ENCODE measurements at regions not wholly inside any gene's neighbourhood (a gene's known extent, or its start where the extent isn't known, plus 50 kb on each side); places are given as distances from the start of the nearest gene placed in this dataset.
A peak's percentile ranks its signal among the peaks of the same experiment; 100 is the strongest.

DNA sequence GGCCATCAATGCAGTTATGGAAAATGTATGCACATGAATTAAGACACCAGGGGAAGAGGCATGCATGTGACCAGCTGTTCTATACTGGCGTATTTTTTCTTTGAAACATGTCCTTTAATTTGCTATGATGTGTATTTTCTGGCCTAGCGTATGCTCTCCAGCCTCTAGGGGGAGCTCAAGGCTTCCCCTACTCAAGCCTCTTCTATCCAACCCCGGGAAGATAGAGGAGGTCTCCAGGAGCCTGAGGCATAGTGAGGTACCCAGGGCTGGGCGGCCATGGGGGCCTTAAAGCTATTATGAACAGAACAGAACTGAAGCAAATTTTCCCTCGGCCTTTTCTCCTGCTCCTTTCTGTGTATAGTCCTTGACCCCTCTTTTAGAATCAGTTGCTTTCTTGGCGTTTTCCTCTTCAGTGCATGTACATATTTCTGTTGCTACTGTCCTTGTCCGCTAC, 528.9 kb downstream of the MAFB start:
- peak; percentile 54 for DNase-seq (ENCODE audit: low spot score)

DNA sequence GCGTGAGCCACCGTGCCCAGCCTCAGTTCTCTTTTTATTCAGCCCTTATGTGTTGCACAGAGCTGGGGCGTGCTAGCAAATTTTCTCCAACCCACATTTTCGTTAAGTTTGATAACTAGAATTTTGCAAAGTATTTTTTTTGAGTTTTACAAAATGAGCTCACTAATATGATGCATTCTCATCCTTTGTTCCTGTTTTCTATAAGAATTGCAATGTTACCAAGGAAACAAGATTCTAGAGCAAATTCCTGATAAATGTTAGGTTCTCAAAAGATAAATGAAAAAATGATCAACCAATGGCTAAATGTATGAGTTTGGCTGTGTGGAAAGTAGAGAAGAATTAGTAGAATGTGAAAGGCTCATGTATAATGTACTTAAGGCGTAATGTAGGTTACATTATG, 529.8 kb downstream of the MAFB start:
- no peak for DNase-seq (ENCODE audit: low spot score)

DNA sequence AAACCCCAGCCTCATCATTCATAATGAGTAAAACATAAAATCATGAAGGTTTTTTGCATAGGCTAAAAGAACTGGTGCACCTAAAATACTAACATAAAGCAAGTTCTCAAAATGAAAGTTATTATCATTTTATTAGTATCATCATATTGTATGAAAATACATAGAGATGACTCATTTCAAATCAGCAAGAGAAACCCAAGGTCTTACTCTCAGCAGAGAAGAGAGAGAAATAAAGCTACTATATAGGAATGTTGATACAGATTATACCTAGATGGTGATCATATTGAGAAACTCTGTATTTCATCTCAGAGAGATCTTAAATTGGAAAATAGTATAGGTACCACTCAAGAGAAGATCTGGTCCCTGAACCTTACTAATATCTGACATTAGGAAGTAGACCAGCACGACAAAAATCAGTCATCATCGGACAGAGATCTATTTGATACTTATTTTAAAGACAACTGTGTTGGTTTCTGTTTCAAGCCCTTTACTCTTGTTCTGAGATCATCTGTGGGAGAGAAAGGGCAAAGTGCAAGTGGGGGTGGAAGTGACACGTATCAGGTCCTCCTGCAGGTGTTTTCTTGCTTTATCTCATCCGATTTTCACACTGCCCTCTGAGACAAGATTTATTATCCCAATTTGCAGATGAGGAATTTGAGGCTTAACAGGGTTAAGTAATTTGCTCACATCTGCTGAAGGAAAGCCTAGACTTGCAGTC, 532.3 kb downstream of the MAFB start:
- DNase-seq (ENCODE audit: low spot score): no peak

DNA sequence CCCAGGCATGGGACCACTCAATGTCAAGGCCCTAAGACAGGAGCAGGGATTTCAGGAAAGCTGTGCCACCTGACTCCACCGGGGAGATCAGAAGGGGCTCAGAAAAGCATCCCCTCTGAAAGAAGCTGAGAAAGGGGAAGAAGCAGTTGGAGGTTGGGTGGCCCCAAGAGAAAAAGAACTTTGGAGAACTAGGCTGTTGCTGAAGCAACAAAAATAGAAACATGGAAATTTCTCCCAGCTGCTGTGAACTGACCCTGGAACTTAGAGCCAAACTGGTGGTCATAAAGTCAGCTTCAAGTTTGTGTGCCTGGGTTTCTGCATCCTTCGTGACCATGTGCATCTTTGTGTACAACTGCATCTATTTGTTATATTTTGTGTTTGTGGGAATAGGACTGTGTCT, 534.5 kb downstream of the MAFB start:
- DNase-seq (ENCODE audit: low spot score): no peak

DNA sequence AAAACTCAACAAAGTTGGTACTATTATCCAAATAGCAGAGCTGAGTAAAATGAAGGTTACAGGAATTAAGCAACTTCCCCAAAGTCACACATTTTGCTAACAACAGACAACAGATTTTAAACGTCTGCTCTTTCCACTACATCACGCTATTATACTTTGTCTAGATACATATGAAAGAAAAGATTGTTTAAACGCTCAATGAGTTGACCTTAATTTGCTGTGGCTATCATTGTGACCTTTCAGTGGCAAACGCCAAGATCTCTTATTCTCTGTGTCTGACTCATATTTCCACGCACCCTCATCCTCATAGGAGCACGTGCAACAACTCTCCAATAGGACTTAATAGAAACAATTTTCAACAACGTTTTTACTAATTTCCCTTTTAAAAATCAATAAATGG, 540.1 kb downstream of the MAFB start:
- DNase-seq (ENCODE audit: low spot score): no peak

GRCh38 chr20:40146071-40146470, 543.0 kb downstream of the MAFB start:
- no peak for DNase-seq (ENCODE audit: low spot score)

DNA sequence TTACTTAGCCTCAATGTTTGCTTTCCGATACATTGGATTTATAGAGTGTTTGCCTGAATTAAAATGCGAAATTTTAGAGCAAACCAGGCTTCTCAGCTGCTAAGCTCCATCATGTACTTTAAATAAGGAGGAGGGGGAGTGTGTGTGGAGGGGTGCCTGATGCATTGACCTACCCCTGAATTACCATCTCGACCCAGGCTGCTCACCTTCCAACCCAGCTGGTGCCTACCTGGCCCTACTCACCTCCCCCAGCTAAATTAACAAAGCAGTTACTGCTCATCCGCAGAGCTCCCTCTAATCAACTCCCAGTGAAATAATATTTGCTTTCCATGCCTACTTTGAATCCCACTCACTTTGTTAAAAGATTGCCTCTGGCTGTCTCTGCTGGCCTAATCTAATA, 544.5 kb downstream of the MAFB start:
- DNase-seq (ENCODE audit: low spot score): no peak

DNA sequence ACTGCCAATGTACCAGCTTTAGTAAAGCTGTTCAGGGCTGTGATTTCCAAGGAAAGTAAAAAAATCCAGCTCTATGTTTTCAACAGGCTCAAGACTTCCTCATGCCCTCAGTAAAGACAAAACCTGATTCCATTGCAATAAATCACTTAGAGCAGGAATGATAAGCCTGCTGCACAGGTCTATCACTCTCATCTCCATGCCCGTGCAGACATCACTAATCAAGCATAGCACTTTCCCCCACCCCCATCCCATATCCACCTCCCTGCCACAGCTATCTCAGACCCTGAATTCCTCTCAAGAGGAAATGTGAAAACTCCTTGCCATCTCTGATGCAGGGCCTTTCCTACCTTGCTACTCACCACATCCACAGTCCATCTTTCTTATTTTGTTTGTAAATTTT, 554.9 kb downstream of the MAFB start:
- DNase-seq (ENCODE audit: low spot score): no peak

- no peak for DNase-seq (ENCODE audit: low spot score)
Observed at GRCh38 chr20:40120827-40121226, 568.2 kb downstream of the MAFB start.

- DNase-seq (ENCODE audit: low spot score): no peak
Observed at GRCh38 chr20:40111282-40111681, 577.8 kb downstream of the MAFB start.

DNA sequence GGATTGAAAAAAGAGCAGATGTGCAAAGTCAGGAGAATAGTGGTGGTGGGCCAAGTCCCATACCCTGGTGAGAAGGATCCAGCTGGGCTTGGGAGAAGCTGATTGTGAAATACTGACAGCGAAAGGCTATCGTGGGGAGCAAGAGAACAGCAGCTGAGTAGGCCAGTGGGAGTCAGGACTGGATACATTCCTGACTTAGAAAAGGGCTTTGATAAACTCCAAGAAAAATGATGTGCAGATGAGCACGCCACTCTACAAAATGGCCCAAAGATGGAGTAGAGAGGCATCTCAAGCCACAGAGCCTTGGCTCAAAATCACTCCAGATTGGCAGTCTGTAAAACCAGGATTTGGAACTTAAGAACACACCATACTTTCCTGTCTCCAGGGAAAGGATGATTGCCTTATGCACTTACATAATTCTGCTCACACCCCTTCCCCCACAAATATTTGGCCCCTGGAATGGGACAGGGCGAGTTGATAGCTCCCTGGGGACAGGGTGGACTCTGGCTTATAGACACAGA, 578.7 kb downstream of the MAFB start:
- DNase-seq (ENCODE audit: low spot score): no peak

DNA sequence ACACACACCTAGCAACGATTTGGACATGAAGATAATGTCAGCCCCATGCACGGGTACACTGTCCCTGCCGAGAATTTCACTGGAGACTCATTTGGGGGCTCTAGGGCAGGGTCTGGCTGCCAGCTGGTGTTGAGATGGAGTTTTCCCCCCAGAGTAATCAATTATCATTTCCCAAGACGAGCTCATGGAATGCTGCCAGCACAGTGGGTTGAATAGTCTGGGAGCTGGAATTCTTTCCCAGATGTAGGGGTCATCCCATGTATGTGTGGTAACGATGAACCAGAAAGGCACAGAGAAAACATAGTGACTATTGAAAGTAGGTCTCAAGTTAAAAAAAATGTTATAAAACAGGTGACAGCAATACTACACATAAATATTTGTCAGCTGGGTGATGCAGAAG, 579.9 kb downstream of the MAFB start:
- no peak for DNase-seq (ENCODE audit: low spot score)

GRCh38 chr20:40108321-40108720, 580.7 kb downstream of the MAFB start:
- DNase-seq (ENCODE audit: low spot score): no peak

DNA sequence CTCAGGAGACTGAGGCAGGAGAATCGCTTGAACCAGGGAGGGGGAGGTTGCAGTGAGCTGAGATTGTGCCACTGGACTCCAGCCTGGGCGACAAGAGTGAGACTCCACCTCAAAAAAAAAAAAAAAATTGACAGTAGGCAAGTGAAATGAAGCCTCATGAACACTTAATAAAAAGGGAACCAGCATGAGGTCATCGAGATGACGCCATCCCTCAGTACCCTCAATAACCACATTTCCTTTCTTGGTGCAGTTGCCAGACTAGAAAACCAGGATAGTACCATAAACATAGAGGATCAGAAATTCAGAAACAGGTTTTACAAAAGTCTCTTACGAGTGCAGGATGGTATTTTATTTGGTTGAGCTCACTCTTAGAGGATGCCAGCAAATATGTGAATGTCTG, 584.1 kb downstream of the MAFB start:
- DNase-seq (ENCODE audit: low spot score): no peak

DNA sequence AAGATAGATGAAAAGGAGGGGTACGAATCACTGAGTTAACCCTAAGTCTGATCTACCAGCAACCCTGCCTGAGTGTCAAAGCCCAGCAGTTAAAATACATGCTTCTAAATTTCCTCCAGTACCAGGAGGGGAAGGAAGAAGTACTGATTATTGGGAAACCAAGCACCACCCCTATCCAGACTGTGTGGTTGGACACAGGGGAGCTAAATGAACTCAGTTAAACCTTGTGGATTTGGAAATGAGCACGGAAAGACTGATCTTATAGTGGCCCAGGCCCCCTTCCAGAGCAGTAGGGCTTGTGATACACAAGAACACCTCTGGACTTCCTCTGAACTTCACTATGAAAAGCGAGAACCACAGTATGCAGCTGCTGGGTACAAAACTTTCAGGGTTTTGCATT, 585.6 kb downstream of the MAFB start:
- no peak for DNase-seq (ENCODE audit: low spot score)

DNA sequence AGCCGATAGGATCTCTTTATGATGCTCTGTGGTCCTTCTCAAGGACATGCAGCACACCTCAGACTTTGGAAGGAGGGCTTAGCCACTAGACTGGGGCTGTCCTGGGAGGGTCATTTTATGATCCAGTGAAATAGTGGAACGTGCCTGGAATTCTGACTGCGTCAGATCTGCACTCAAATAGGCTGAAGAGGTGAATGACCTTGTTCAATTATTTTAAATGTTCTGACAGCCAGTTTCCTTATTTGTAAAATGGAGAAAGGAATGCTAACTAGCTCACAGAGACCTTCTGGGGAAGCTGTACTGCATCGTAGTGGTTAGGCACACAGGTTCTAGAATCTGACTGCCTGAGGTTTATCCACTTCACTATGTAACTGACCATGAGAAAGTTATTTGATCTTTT, 587.5 kb downstream of the MAFB start:
- no peak for DNase-seq (ENCODE audit: low spot score)

DNA sequence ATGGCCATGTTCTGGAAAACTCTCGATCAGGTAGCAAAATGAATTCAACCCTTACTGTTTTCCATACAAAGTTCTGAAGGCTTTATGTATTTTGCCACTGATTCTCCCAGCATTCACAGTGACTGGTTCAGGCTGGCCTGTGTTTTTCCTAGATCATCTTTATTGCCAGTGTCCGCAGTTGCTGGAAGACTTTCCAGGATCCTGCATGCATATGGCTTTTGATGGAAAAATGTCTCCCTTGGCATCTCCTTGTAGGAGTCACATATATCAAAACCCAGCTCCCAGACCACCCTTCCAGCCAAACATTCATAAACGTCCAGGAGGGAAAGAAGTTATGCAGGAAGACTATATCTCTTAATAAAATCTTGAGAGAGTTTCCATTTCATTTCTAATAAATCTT, 588.8 kb downstream of the MAFB start:
- no peak for DNase-seq (ENCODE audit: low spot score)

GRCh38 chr20:40090236-40090635, 598.8 kb downstream of the MAFB start:
- DNase-seq (ENCODE audit: low spot score): no peak

DNA sequence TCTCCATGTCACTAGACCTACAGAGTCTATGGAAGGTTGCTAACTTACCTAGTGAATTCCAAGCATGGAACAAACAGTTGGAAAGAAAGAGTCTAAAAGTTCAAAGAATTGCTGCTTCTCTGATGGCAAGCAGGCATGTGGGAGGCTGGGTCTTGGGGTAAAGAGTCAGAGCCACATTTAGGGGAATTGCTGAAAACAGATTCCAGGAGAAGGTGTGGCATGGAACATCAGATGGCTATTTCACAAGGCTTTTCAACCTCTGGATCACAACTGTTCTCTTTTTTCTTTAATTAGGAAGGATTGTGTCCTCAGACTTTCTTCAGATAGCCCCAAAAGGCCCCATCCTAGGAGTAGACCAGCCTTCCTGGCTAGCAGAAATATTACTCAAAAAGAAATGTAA, 601.5 kb downstream of the MAFB start:
- no peak for DNase-seq (ENCODE audit: low spot score)

DNA sequence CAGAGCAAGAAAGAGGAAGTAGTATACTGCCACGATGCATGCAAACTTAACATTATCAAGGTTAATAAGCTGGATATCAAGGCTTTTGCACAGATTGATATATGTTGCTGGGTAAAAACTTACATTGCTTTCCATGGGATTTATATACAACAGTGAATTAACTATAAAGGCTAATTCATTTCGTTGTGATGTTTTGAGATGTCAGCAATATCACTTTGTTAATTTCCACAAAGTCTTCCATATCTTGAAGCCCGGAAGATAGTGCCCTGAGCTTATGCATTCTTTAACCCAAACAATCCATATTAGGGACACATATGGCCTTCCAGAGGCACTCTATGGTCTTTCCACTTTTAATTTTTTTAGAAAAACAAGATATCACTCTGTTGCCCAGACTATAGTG, 603.5 kb downstream of the MAFB start:
- DNase-seq (ENCODE audit: low spot score): no peak

- DNase-seq (ENCODE audit: low spot score): no peak
Observed at GRCh38 chr20:40082436-40082835, 606.6 kb downstream of the MAFB start.

- no peak for DNase-seq (ENCODE audit: low spot score)
Observed at GRCh38 chr20:40081653-40082052, 607.4 kb downstream of the MAFB start.

DNA sequence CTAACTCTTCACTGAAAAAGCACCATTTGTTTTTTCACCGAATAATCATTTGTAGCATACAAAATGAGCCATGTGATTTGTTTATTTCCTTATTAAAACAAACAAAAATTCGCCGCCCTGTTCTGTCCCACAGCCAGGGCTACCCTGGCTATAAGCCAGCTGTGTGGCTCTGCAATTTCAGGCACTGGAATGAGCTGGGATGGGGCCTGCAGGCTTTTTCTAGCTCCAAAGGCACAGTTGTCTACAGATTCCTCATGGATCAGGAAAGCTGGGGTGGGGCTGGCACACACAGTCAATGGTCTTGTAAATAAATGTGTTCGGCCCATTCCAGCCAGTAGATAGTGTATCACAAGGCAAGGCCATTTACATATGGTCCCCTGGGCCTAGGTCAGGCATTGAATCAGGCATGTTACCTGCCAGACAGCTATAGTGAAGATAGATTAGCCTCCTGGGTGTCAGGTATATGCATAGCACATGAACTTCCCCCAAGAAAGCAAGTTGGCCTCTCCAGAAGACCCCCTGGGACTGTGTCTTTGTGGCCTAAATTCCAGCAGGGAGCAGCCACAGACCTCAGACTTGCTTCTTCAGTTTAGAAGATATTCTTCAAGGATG, 608.9 kb downstream of the MAFB start:
- DNase-seq (ENCODE audit: low spot score): no peak

Measured in Ammon's horn (tissue), 1 donor.